GM12873 (cell line): ENCODE measurements at regions not wholly inside any gene's neighbourhood (a gene's known extent, or its start where the extent isn't known, plus 50 kb on each side); places are given as distances from the start of the nearest gene placed in this dataset.

ENCODE experiments used
- TF ChIP-seq, protein P1 (sequence below): IDR thresholded peaks from 2 replicates; pipeline ENCODE4 v1.5.1; 2012; ENCODE audit warnings: low read depth, mild to moderate bottlenecking, moderate library complexity, low read length, control low read depth; ENCODE audit not compliant: insufficient read depth; ENCODE audit errors: missing control alignments

DNA sequence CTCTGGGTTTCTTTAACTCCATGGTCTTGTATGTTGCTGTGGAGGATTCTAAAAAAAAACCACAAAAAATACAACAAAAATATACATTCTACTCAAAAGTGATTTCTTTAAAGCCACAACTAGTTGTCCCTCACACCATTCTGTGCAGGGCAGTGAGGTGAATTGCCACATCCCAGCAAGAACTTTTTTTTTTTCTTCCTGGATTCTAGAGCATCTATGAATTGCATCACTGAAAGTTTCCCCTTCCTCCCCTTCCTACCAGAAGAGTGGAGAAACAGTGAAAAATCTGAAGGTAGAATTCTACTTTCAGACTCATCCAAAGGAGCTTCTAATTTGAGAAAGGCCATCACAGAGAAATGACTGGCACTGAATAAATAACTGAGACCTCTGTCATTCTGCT is 395.3 kb downstream of the AEBP2 start:
- TF ChIP-seq, protein P1, sequence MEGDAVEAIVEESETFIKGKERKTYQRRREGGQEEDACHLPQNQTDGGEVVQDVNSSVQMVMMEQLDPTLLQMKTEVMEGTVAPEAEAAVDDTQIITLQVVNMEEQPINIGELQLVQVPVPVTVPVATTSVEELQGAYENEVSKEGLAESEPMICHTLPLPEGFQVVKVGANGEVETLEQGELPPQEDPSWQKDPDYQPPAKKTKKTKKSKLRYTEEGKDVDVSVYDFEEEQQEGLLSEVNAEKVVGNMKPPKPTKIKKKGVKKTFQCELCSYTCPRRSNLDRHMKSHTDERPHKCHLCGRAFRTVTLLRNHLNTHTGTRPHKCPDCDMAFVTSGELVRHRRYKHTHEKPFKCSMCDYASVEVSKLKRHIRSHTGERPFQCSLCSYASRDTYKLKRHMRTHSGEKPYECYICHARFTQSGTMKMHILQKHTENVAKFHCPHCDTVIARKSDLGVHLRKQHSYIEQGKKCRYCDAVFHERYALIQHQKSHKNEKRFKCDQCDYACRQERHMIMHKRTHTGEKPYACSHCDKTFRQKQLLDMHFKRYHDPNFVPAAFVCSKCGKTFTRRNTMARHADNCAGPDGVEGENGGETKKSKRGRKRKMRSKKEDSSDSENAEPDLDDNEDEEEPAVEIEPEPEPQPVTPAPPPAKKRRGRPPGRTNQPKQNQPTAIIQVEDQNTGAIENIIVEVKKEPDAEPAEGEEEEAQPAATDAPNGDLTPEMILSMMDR: no peak

DNA sequence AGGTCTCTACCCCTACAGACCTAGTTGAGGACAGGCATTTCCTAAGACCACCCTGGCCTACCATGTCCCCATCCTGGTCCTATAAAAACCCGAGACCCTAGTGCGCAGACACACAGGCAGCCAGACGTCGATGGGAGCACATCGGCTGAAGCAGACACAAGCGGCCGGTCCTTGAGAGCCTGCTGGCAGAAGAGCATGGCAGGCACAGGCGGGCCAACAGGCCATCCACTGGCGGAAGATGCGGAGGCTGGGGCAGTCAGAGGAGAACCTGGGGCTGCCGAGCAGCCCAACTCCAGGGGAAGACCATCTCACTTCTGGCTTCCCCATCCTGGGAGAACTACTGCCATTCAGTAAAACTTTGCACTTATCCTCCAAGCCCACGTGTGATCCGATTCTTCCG is 396.8 kb downstream of the AEBP2 start:
- TF ChIP-seq, protein P1: no peak

DNA sequence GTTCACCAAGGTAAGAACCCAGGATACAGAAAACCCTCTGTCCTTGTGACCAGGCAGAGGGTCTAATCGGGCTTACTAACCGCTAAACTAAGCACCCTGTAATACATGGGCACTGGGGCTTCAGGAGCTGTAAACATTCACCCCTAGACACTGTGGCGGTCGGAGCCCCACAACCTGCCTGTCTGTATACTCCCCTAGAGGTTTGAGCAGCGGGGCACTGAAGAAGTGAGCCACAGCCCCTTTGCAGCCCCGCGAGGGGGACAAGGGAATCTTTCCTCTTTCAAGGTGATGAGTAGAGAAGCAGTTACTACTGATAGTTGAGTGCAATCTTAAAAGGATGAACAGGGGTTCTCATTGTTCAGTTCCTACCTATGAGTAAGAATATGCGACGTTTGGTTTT is 397.2 kb downstream of the AEBP2 start:
- TF ChIP-seq, protein P1: no peak

DNA sequence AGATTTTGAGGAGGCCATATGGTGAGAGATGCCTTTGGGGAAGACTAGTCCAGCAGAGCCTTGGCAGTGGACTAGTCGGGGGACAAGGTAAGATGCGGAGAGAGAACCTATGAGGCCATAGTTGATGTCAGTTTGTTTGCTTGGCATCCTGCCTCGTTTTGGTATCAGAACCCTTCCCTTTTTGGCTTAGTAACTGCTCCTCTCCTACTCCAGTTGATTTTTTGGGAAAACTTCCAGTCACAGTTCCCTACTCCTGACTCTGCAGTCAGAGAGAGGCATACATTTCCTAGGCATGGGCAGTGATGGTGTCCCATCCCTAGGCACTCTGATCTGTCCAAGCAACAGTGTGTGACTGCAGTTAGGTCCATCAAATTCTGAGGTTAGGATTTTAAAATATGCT is 398.3 kb downstream of the AEBP2 start:
- TF ChIP-seq, protein P1: no peak

DNA sequence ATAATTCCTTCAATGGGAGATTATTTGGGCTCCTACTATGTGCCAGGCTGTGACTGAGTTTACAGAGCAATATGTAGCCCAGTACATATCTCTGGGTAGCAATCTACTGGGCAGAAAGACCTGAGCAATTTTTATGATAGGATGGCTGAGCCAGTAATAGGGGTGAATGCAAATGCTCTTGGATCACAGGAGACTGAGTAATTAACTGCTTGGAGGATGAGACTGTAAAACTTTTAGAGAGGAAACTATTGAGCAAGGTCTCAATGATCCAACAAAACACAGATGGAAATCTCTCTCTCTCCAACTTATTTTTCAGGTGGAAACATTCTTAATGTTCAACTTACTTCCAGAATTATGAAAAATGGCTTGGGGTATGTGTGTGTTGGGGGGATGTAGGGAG is 402.2 kb downstream of the AEBP2 start:
- TF ChIP-seq, protein P1: no peak

DNA sequence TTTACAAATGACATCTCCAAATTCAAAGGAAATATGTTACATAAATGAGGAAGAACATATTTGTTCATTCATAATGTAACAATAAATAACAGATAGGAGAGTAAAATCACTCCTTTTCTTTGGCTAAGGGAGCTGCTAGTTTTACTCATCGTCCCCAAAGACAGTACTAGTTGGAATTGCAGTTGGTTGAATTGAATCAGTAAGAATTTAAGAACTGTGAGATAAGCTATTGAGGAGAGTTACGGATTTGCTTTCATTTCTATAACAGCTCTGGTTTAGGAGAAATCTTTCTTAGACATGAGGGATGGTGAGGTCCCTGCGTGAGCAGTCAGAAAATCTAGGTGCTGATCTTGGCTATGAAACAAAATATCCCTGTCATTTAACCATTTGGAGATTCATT is 402.8 kb downstream of the AEBP2 start:
- TF ChIP-seq, protein P1: no peak

DNA sequence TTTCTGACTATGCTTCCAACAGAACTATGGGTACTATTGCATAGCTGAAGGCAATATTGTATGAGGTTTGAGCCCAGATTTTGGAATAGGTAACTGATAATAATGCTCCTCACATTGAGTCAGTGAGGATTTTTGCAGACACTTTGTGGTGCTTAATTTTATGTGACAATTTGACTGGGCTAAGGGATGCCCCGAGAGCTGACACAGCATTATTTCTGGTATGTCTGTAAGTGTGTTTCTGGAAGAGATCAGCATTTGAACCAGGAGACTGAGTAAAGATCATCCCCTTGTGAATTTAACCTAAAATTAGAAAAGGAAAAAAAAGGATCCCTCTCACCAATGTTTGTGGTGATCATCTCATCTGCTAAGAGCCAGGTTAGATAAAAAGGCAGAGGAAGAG is 404.9 kb downstream of the AEBP2 start:
- TF ChIP-seq, protein P1: no peak
